HUES48 (cell line): ENCODE measurements at regions not wholly inside any gene's neighbourhood (a gene's known extent, or its start where the extent isn't known, plus 50 kb on each side); places are given as distances from the start of the nearest gene placed in this dataset.

Source experiments
- H3K27ac ChIP-seq: one replicate; pipeline ENCODE4 v1.7.0; 2013; ENCODE audit warnings: low read depth, low read length, inconsistent platforms
- H3K27me3 ChIP-seq: 2 replicates; pipeline ENCODE4 v1.6.1; 2013; ENCODE audit warnings: mild to moderate bottlenecking, low read length; ENCODE audit not compliant: control insufficient read depth, insufficient read depth
- H3K36me3 ChIP-seq: 2 replicates; pipeline ENCODE4 v1.6.1; 2013; ENCODE audit warnings: low read length; ENCODE audit not compliant: control insufficient read depth, insufficient read depth
- H3K4me1 ChIP-seq: 2 replicates; pipeline ENCODE4 v1.6.1; 2013; ENCODE audit warnings: mild to moderate bottlenecking, low read length; ENCODE audit not compliant: control insufficient read depth, insufficient read depth
- H3K4me3 ChIP-seq: 2 replicates; pipeline ENCODE4 v1.5.1; 2013; ENCODE audit warnings: mild to moderate bottlenecking, low read depth, low read length
- H3K9ac ChIP-seq: 2 replicates; pipeline ENCODE4 v1.6.1; 2013; ENCODE audit warnings: mild to moderate bottlenecking, low read depth, low read length, moderate library complexity
- H3K9me3 ChIP-seq: 2 replicates; pipeline ENCODE4 v1.6.1; 2013; ENCODE audit warnings: low read length; ENCODE audit not compliant: control insufficient read depth, insufficient read depth

DNA sequence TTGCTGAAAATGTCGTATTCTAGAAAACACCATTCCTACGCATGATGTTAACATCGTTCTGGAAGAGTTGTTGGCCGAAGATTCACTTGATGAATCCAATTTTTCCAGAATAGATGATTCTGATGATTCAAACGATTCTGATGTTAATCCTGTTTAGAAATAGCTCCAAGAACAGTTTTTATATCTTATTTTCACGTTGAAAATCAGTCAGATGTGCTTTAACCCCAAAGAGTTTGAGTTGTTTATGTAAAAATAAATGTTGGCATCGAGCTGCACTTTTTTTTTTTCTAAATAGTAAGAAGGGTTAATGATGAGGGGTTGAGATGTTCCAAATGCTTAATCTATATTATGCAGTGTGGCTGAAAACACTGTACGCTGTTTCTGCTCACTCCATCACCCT is 99.9 kb upstream of the LINC00305 start:
- H3K27me3 ChIP-seq, result no peaks in the 10 kb centered on the region
- no peaks in the 10 kb centered on the region; the same call in 1 of the 2 replicates for H3K4me1 ChIP-seq

DNA sequence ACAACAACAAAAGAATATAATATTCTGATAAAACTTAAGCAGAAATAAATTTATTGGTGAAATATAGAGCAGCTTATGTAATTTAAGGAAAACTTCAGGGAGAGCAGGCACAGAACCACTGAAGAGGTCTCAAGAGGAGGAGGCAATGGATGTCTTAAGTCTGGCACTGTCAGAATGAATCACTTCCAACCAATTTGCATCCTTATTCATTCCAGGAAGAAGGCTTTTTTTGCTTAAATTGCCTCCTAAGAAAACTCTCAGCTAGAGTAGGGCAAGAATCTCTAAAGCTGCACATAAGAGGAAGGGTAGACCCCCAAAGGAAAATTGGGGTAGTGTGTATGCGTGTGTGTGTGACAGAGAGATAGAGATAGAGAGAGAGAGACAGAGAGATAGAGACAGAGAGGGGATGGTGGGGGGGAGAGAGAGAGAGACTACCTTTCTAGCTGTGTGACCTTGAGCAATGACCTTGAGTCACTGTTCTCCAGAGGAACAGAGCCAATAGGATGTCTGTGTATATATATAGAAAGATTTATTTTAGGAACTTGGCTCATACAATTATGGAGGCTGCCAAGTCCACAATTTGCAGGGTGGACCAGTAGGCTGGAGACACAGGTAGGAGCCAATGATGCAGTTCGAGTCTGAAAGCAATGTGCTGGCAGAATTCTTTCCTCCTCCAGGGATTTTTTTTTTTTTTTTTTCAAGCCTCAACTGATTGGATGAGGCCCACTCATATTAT is 96.4 kb upstream of the LINC00305 start:
- Histone ChIP-seq H3K27ac (no peak overlapping the region), H3K36me3 (no peaks in the 10 kb centered on the region), H3K9ac (no peak overlapping the region)

More for the DNA sequence above, 99.9 kb upstream of the LINC00305 start:
- H3K9ac ChIP-seq, result no peak overlapping the region
- H3K9me3 ChIP-seq, result no peaks in the 10 kb centered on the region
- H3K27ac ChIP-seq, result no peak overlapping the region
- no peaks in the 10 kb centered on the region for H3K36me3 ChIP-seq
- no peak overlapping the region for H3K4me3 ChIP-seq

DNA sequence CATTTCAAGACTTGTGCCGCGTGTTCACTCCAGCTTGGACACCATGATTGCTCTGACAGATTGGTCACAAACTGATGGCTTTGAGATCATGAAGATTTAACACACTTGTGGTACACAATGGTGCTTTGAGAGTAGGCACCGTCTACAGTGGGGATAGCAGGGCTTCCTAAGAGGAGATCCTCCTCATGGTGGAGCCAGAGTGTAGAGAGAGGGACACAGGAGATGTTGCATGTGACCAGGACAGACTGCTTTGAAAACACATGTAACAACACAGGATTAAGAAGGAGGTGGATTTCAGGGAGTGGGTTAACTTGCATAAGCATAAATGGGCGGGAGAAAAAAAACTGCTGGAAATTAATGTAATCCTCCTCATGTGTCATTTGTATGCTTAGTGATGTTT is 95.7 kb upstream of the LINC00305 start:
- Histone ChIP-seq H3K9me3 (no peaks in the 10 kb centered on the region), H3K4me3 (no peak overlapping the region), H3K27me3 (no peaks in the 10 kb centered on the region), H3K27ac (no peak overlapping the region), H3K36me3 (no peaks in the 10 kb centered on the region), H3K4me1 (no peaks in the 10 kb centered on the region; the same call in 1 of the 2 replicates), H3K9ac (no peak overlapping the region)

More for the DNA sequence above, 96.4 kb upstream of the LINC00305 start:
- no peaks in the 10 kb centered on the region; the same call in 1 of the 2 replicates for H3K4me1 ChIP-seq
- H3K9me3 ChIP-seq, result no peaks in the 10 kb centered on the region
- H3K4me3 ChIP-seq, result no peak overlapping the region
- no peaks in the 10 kb centered on the region for H3K27me3 ChIP-seq

DNA sequence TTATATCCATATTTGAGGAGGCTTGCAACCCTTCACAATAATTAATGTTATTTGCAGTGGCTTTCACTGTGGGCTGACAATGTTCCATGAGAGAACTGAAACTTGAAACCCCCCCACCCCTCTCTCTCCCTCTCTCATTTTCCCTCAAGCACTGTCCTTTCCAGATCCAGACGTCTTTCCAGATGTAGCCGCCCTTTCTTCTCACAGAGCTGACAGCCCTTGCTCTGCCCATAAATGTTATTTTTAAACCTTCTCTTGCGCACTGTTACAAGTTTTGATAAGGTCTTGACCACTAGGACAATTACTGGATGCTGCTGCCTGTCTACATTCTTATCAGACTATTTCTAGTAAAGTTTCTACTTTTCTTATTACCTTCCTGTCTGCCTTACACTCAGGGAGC is 91.4 kb upstream of the LINC00305 start:
- no peaks in the 10 kb centered on the region; the same call in 1 of the 2 replicates for H3K4me1 ChIP-seq

DNA sequence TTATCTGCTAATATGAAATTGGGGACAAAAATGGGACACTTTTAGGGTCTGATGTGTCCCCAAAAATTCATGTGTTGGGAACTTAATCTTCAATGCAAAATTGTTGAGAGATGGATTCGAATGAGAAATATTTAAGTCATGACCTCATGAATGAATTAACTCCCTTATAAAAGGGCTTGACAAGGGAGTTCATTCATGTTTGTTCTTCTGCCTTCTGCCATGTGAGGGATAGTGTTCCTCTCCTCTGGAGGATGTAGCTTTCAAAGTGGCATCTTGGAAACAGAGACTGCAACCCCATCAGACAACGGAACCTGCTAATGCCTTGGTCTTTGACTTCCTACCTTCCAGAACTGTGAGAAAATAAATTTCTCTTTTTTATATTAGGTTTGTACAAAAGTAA is 89.2 kb upstream of the LINC00305 start:
- Histone ChIP-seq H3K27me3 (no peaks in the 10 kb centered on the region), H3K36me3 (no peaks in the 10 kb centered on the region), H3K4me3 (no peak overlapping the region), H3K9ac (no peak overlapping the region), H3K27ac (no peak overlapping the region), H3K4me1 (no peaks in the 10 kb centered on the region), H3K9me3 (0 out of 2 replicates have a peak, but pooled peaks cover 3% of the 10 kb centered on the region)

More for the DNA sequence above, 91.4 kb upstream of the LINC00305 start:
- Histone ChIP-seq H3K9me3 (no peaks in the 10 kb centered on the region), H3K4me3 (no peak overlapping the region), H3K9ac (no peak overlapping the region), H3K27me3 (no peaks in the 10 kb centered on the region), H3K36me3 (no peaks in the 10 kb centered on the region), H3K27ac (no peak overlapping the region)

DNA sequence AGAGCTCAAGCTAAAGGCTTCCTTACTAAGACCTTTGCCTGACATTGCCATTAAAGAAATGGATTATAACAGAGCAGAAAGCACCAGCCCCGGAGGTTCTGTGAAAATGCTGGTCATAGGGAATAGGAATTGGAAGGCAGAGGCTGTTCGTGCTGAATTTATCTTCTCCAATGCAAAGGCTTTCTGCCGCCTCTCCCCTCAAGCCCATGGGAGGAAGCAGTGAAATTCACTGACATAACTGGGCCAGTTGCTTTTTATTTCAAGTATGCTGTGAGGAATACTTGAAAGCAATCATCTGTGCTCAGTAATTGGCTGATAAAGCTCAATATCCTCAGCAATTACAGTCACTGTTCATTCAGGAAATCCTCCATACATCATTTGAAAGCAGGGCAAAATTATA is 85.4 kb upstream of the LINC00305 start:
- Histone ChIP-seq H3K4me1 (no peaks in the 10 kb centered on the region), H3K4me3 (no peak overlapping the region), H3K9me3 (peaks cover 13% of the 10 kb centered on the region), H3K27me3 (no peaks in the 10 kb centered on the region), H3K9ac (no peak overlapping the region), H3K27ac (no peak overlapping the region), H3K36me3 (no peaks in the 10 kb centered on the region)

DNA sequence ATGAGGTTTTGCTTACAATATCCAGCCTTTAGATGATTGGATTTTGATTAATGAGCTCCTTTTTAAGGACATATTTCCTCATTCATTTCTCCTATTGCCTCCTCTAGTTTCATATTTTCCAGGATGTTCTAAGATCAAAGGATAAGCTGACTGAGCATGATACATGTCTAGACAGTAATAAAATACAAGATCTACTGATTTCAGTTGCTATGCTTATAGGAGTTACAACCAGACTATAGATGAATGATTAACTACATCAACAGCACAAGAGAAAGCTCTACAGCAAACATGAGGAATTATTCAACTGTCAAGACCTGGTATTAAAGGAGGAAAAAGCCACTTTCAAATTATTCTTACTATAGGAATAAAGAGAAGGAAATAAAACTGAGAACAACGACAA is 85.0 kb upstream of the LINC00305 start:
- H3K9ac ChIP-seq, result no peak overlapping the region
- no peaks in the 10 kb centered on the region for H3K36me3 ChIP-seq
- no peak overlapping the region for H3K4me3 ChIP-seq
- H3K9me3 ChIP-seq, result peaks cover 13% of the 10 kb centered on the region
- H3K4me1 ChIP-seq, result no peaks in the 10 kb centered on the region
- no peak overlapping the region for H3K27ac ChIP-seq
- no peaks in the 10 kb centered on the region for H3K27me3 ChIP-seq

DNA sequence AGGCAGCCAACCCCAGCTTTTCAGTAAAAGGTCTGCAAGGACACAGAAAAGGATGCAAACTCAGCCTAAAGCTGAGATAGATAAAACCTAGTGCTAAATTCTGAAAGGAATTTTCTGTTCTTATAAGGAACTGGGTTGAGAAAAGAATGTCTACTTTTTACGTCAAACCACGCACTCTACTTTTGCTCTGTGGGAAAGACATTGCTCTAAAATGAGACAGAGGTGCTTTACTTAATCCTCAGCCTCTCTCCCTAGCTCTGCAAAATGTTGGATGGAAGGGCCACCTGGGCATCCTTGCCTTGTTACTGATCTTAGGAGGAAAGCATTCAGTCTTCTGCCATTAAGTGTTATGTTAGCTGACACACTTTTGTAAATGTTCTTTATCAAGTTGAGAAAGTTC is 72.1 kb upstream of the LINC00305 start:
- Histone ChIP-seq H3K9ac (no peak overlapping the region), H3K36me3 (no peaks in the 10 kb centered on the region), H3K27me3 (no peaks in the 10 kb centered on the region), H3K27ac (no peak overlapping the region), H3K4me3 (no peak overlapping the region), H3K9me3 (no peaks in the 10 kb centered on the region), H3K4me1 (peaks cover 10% of the 10 kb centered on the region)

DNA sequence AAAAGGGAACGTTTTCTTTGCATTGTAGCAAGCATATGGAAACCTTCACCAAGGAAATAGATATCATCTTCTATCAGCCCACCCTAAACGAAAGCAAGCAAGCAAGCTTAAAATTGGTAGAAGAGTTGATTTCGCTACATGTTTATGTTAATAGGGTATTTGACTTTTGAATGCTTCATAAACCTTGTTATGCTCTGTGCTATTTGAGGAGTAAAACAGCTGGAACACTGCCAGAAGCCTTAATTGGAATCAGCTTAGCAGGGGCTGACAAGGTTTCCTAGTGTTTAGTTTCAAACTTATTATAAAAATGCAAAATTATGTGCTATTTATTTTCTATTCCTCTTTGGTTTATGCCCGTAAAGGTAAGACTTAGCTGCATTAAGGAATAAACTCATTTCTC is 70.6 kb upstream of the LINC00305 start:
- peaks cover 10% of the 10 kb centered on the region for H3K4me1 ChIP-seq
- H3K27ac ChIP-seq, result no peak overlapping the region
- H3K27me3 ChIP-seq, result no peaks in the 10 kb centered on the region
- H3K4me3 ChIP-seq, result no peak overlapping the region
- no peaks in the 10 kb centered on the region for H3K9me3 ChIP-seq
- no peaks in the 10 kb centered on the region for H3K36me3 ChIP-seq
- H3K9ac ChIP-seq, result no peak overlapping the region

DNA sequence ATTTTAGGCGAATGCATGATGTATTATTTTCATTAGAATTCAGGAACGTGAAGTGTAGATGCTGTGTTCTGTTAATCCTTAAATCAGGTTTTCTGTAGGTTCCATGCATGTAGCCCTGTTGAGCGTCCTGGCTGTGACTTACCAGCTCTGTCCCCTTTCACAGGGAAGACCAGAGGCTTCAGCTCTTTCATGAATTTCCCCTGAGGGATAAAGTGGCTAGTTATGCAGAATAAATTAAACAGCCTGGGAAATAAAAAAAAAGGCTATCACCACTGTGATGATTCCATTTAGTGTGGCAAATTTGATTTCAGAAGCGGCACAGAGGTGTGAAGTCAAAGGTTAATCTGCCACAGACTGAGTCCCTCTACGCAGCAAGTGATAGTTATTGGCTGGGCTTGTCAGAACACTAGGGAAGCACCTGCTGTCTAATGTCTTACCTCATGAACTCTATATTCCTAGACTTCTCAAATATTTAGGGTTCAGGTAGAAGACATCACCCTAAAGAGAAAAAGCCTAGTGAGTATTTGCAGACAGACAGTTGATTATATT is 61.6 kb upstream of the LINC00305 start:
- H3K9ac ChIP-seq, result no peak overlapping the region
- no peak overlapping the region for H3K27ac ChIP-seq
- H3K9me3 ChIP-seq, result no peaks in the 10 kb centered on the region
- H3K27me3 ChIP-seq, result no peaks in the 10 kb centered on the region
- H3K4me3 ChIP-seq, result no peak overlapping the region
- no peaks in the 10 kb centered on the region for H3K36me3 ChIP-seq
- peaks cover 5% of the 10 kb centered on the region for H3K4me1 ChIP-seq

DNA sequence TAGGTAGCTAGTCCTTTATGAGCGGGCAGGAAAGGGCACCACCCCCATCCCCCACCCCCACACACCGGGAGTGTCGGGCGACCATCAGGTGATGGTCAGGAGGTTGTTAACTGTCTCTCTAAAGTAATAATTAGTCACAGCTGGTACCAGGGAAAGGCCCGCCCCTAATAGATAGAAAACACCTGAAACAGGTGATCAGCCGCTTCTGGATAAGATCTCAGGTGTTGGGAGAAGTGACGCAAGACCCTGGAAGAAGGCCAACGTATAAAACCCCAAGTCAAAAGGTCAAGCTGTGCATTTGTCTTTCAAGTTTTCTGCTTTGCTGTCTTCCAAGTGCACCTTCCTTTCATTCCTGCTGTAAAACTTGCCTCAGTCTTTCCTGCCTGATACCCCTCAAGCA is 59.6 kb upstream of the LINC00305 start:
- Histone ChIP-seq H3K9me3 (no peaks in the 10 kb centered on the region), H3K4me1 (peaks cover 11% of the 10 kb centered on the region), H3K27me3 (no peaks in the 10 kb centered on the region), H3K36me3 (no peaks in the 10 kb centered on the region), H3K4me3 (no peak overlapping the region), H3K9ac (no peak overlapping the region), H3K27ac (no peak overlapping the region)
